ENCODE measurements at regions not wholly inside any gene's neighbourhood (a gene's known extent, or its start where the extent isn't known, plus 50 kb on each side); places are given as distances from the start of the nearest gene placed in this dataset.

- Histone ChIP-seq H3K9me2 (replicated peaks; ENCODE audit: control insufficient read depth, low read length) (no peaks in the 10 kb centered on the region), H3K79me2 (ENCODE audit: control insufficient read depth, low read length) (no peaks in the 10 kb centered on the region)
- TF ChIP-seq CTCF (IDR thresholded peaks at IDR 0.05; ENCODE audit: low read depth, low read length, poor library complexity, severe bottlenecking) (no peak), EZH2phosphoT487 (IDR thresholded peaks at IDR 0.05; ENCODE audit: borderline replicate concordance, low read length) (no peak)
These were observed 322.3 kb upstream of the FAT3 start for GRCh38 chr11:91902312-91902711.

GRCh38 chr11:91880660-91881059 is 344.0 kb upstream of the FAT3 start:
- Histone ChIP-seq H3K36me3 (ENCODE audit: control insufficient read depth, low read length) (no peaks in the 10 kb centered on the region), H3K4me3 (ENCODE audit: low read length) (no peak overlapping the region), H3F3A (ENCODE audit: control insufficient read depth, insufficient read depth) (no peaks in the 10 kb centered on the region), H3K9me2 (replicated peaks; ENCODE audit: control insufficient read depth, low read length) (no peaks in the 10 kb centered on the region), H3K79me2 (ENCODE audit: control insufficient read depth, low read length) (no peaks in the 10 kb centered on the region), H3K9me3 (ENCODE audit: control insufficient read depth, insufficient read depth, low read length) (no peaks in the 10 kb centered on the region), H4K20me1 (ENCODE audit: control insufficient read depth, insufficient read depth, low read depth, low read length) (no peaks in the 10 kb centered on the region), H3K4me2 (ENCODE audit: low read length) (no peak overlapping the region), H3K4me1 (ENCODE audit: control insufficient read depth, low read length) (no peaks in the 10 kb centered on the region), H3K27me3 (ENCODE audit: control insufficient read depth, low read length) (no peaks in the 10 kb centered on the region), H3K27ac (ENCODE audit: low read depth, low read length) (no peak overlapping the region)
- no peak for TF ChIP-seq EZH2phosphoT487 (IDR thresholded peaks at IDR 0.05; ENCODE audit: borderline replicate concordance, low read length)
- TF ChIP-seq CTCF (IDR thresholded peaks at IDR 0.05; ENCODE audit: low read depth, low read length, poor library complexity, severe bottlenecking) = no peak

More at GRCh38 chr11:91902312-91902711, 322.3 kb upstream of the FAT3 start:
- H3K27ac ChIP-seq (ENCODE audit: low read depth, low read length) = no peak overlapping the region
- H3K9me3 ChIP-seq (ENCODE audit: control insufficient read depth, insufficient read depth, low read length) = no peaks in the 10 kb centered on the region
- no peaks in the 10 kb centered on the region for H3F3A ChIP-seq (ENCODE audit: control insufficient read depth, insufficient read depth)
- no peaks in the 10 kb centered on the region for H3K36me3 ChIP-seq (ENCODE audit: control insufficient read depth, low read length)
- H3K27me3 ChIP-seq (ENCODE audit: control insufficient read depth, low read length) = no peaks in the 10 kb centered on the region
- H3K4me3 ChIP-seq (ENCODE audit: low read length) = no peak overlapping the region
- no peak overlapping the region for H3K4me2 ChIP-seq (ENCODE audit: low read length)
- H3K4me1 ChIP-seq (ENCODE audit: control insufficient read depth, low read length) = no peaks in the 10 kb centered on the region
- H4K20me1 ChIP-seq (ENCODE audit: control insufficient read depth, insufficient read depth, low read depth, low read length) = no peaks in the 10 kb centered on the region

- Histone ChIP-seq H3K9me2 (replicated peaks; ENCODE audit: control insufficient read depth, low read length) (no peaks in the 10 kb centered on the region), H3K9me3 (ENCODE audit: control insufficient read depth, insufficient read depth, low read length) (no peaks in the 10 kb centered on the region), H3F3A (ENCODE audit: control insufficient read depth, insufficient read depth) (no peaks in the 10 kb centered on the region), H3K27ac (ENCODE audit: low read depth, low read length) (no peak overlapping the region), H3K27me3 (ENCODE audit: control insufficient read depth, low read length) (no peaks in the 10 kb centered on the region), H4K20me1 (ENCODE audit: control insufficient read depth, insufficient read depth, low read depth, low read length) (no peaks in the 10 kb centered on the region), H3K36me3 (ENCODE audit: control insufficient read depth, low read length) (no peaks in the 10 kb centered on the region), H3K79me2 (ENCODE audit: control insufficient read depth, low read length) (no peaks in the 10 kb centered on the region), H3K4me3 (ENCODE audit: low read length) (no peak overlapping the region), H3K4me1 (ENCODE audit: control insufficient read depth, low read length) (no peaks in the 10 kb centered on the region), H3K4me2 (ENCODE audit: low read length) (no peak overlapping the region)
- TF ChIP-seq CTCF (IDR thresholded peaks at IDR 0.05; ENCODE audit: low read depth, low read length, poor library complexity, severe bottlenecking) = no peak
- no peak for TF ChIP-seq EZH2phosphoT487 (IDR thresholded peaks at IDR 0.05; ENCODE audit: borderline replicate concordance, low read length)
These were observed 347.9 kb upstream of the FAT3 start for GRCh38 chr11:91876746-91877145.

- H3F3A ChIP-seq (ENCODE audit: control insufficient read depth, insufficient read depth) = no peaks in the 10 kb centered on the region
- H3K27ac ChIP-seq (ENCODE audit: low read depth, low read length) = no peak overlapping the region
- H3K4me3 ChIP-seq (ENCODE audit: low read length) = no peak overlapping the region
- no peaks in the 10 kb centered on the region for H3K4me1 ChIP-seq (ENCODE audit: control insufficient read depth, low read length)
- no peak overlapping the region for H3K4me2 ChIP-seq (ENCODE audit: low read length)
- no peaks in the 10 kb centered on the region for H3K27me3 ChIP-seq (ENCODE audit: control insufficient read depth, low read length)
- H4K20me1 ChIP-seq (ENCODE audit: control insufficient read depth, insufficient read depth, low read depth, low read length) = no peaks in the 10 kb centered on the region
- no peaks in the 10 kb centered on the region for H3K79me2 ChIP-seq (ENCODE audit: control insufficient read depth, low read length)
- H3K9me3 ChIP-seq (ENCODE audit: control insufficient read depth, insufficient read depth, low read length) = no peaks in the 10 kb centered on the region
- H3K9me2 ChIP-seq (replicated peaks; ENCODE audit: control insufficient read depth, low read length) = no peaks in the 10 kb centered on the region
- TF ChIP-seq CTCF (IDR thresholded peaks at IDR 0.05; ENCODE audit: low read depth, low read length, poor library complexity, severe bottlenecking) = no peak
- TF ChIP-seq EZH2phosphoT487 (IDR thresholded peaks at IDR 0.05; ENCODE audit: borderline replicate concordance, low read length) = no peak
- no peaks in the 10 kb centered on the region for H3K36me3 ChIP-seq (ENCODE audit: control insufficient read depth, low read length)
These were observed 352.4 kb upstream of the FAT3 start for GRCh38 chr11:91872243-91872642.

Measured in DOHH2 (cell line).